NOMO-1 treated with dmso at 0.1 percent for 144 hours (cell line): ENCODE measurements at regions not wholly inside any gene's neighbourhood (a gene's known extent, or its start where the extent isn't known, plus 50 kb on each side); places are given as distances from the start of the nearest gene placed in this dataset.
"Not testable (repeated sequence)": the region's sequence is repeated elsewhere in the genome, so short reads cannot be mapped to it uniquely, and the experiment has no call there.

ENCODE experiments used
- DNase-seq: peaks from one replicate; lab custom pipeline; 2025; ENCODE audit not compliant: unreplicated experiment; lab: John Stamatoyannopoulos, UW

- DNase-seq, result no peak
Observed at GRCh38 chr10:61052469-61053205, 108.7 kb upstream of the RHOBTB1 start.

DNA sequence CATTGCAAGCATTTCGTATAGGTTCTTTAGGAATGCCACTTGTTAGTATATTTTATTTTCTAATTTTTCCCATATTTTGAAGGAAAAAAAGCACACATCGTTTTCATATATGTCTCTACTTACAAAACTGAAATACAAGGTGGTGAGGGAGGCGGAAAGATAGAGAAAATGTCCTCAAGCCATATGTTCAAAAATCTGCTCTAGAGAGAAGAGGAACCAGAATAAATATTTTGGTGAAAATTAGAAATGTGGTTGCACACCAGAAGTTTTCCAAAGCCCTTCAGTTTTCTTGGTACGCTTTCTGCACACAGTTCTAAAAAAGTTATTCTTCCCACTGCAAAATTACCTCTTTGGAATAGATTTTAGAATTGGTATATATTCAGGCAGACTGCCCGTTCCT, 107.4 kb upstream of the RHOBTB1 start:
- DNase-seq, result no peak

DNA sequence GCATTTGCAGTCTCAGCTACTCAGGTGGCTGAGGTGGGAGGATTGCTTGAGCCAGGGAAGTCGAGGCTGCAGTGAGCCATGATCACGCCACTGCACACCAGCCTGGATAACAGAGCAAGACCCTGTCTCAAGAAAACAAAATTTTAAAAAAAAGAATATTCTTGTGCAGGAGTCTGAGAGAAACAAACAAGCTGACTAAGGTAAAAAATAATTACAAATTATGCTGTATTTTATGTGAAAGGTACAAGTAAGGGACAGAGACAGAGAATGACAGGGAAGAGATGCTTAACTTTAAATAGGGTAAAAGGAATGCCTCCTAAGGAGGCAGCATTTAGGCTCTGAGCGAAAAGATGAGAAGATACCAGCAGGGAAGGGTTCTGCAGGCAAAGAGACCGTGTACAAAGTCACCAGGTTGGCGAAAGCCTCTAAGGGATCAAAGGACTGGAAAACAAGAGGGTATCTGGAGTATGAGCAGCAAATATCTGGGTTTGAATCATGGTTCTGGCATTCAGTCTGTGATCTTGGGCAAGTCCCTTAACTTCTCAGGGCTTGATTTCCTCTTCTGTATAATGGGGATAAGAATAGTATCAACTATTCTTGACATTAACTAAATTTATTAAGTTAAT, 106.2 kb upstream of the RHOBTB1 start:
- no peak for DNase-seq

DNA sequence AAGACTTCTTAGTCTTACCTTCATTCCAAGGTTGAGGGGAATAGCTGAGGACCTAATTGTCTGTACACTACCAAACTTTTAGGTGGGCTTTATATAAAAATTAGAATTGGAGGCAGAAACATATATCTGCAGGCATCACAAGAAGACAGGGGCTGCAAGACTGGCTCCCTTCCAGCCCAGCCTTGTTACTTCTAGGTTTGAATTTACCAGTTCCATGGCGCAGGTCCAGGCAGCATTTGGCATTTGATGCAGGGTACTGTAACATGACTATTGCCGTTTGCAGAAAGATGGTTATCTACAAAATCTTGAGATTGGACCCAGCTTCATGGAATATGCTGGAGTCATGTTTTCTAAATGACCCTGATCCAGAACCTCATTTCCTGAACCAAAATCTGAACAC, 105.4 kb upstream of the RHOBTB1 start:
- DNase-seq, result no peak

DNA sequence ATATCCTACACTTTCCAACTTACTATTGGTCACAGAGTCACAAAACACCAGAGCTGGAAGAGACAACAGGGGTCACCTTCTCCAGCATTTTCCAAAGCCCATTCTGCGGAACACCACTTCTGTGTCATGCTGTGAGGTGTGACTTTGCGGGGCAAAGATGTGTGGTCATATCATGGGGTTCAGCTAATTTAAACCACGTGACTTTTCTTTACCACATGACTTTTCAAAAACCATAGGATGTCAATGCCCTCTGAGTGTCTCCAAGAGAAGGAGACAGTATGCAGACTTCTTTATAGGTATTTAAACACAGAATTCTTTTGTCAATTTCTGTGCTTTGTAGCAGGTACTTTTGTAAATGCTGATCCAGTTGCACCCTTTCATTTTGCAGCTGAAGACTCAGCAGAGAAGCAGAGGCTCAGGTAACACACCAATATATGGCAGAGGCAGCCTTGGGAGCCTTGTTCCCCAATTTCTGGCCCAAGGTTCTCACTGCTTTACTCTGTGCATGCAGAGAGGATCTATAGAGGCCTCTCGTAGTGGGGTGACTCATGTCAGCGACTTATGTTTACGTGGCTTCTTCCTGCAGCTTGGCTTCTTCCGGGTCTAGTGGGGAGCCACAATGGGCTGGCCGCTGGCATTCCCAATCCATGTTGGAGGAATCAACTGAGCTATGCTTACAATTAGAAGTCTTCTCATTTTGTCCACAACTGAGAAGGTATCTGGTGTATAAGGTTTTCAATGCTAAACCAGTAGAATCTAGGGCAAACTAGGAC, 104.0 kb upstream of the RHOBTB1 start:
- no peak for DNase-seq

DNA sequence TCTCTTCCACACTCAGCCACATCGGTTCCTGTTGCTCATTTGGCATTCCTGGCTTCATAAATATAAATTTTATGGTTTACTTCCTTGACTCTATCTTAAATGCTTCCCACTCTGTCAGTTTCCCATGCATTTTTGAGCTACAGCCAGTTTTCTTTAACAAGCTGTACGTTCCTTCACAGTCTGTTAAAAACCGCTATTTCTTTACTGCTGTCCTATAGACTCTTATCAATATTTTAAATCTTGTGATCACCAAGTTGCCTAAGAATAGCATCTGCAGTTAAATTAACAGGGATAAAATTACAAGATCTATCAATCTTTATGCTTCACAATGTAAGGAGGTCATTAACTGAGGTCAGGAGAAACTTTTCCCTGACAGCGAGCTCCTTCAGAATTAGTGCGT, 103.1 kb upstream of the RHOBTB1 start:
- no peak for DNase-seq

DNA sequence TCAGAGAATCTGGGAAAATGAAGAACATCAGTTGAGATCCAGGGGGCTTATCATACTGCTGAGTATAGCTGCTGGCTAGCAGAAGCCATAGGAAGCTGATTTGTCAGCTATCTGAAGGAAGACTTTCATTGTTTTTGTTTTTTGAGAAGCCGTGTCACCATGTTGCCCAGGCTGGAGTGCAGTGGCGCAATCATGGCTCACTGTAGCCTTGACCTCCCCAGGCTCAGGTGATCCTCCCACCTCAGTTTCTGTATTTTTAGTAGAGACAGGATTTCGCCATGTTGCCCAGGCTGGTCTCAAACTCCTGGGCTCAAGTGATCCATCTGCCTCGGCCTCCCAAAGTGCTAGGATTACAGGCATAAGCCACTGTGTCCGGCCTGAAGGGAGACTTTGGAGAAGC, 101.5 kb upstream of the RHOBTB1 start:
- not testable (repeated sequence) for DNase-seq

- no peak for DNase-seq
Observed at GRCh38 chr10:61042533-61042932, 98.5 kb upstream of the RHOBTB1 start.

GRCh38 chr10:61040399-61041016, 96.5 kb upstream of the RHOBTB1 start:
- DNase-seq, result no peak

DNA sequence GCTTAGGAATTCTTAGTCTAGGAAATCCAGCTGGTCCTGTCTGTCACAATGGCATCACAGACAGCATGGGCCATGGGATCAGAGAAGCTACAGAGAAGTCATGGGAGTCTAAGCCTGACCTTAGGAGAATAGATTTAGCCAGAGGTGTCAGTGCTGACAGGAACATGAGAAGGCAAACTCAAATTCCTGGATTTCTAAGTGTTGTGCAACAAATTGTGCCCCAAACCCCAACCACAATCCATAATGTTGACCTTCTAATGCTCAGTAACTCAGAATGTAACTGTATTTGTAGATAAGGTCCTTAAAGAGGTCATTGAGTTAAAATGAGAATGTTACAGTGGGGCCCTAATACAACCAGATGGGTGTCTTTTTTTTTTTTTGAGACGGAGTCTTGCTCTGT, 95.9 kb upstream of the RHOBTB1 start:
- no peak for DNase-seq

GRCh38 chr10:61037261-61037830, 93.4 kb upstream of the RHOBTB1 start:
- DNase-seq, result not testable (repeated sequence)

DNA sequence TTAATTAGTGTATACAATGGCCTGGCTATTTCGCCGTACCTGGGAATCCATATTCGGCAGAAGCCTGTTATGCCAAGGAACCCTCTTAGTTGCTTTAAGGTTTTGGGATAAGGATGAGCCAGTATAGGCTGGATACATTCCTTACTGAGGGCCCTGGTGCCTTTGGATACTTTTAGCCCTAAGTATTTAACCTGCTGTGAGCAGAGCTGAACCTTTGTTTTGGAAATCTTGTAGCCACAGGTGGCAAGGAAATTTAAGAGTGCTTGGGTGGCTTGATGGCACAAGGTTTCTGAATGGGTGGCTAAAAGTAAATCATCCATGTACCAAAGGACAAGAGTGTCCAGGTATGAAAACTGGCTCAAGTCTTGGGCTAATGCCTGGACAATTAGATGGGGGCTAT, 92.2 kb upstream of the RHOBTB1 start:
- DNase-seq, result not testable (repeated sequence)

GRCh38 chr10:61031341-61031740, 87.4 kb upstream of the RHOBTB1 start:
- no peak for DNase-seq

DNA sequence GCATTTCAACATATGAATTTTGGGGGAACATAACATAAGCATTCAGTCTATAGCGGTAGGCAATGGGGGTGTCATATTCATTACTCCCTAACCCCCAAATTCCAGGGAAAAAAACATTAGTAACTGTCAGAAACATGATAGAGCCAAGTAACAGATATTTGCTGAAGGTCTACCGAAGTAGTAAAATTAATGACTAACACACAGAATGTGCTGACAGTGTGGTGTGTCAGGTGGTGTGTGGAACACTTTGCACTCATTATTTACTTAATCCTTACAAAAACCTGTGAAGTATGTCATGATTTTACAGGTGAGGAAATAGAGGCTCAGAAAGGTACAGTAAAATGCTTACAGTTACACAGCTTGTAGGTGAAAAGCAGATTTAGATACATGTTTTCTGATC, 85.4 kb upstream of the RHOBTB1 start:
- no peak for DNase-seq

- DNase-seq, result no peak
Observed at GRCh38 chr10:61028861-61029361, 84.9 kb upstream of the RHOBTB1 start.

DNA sequence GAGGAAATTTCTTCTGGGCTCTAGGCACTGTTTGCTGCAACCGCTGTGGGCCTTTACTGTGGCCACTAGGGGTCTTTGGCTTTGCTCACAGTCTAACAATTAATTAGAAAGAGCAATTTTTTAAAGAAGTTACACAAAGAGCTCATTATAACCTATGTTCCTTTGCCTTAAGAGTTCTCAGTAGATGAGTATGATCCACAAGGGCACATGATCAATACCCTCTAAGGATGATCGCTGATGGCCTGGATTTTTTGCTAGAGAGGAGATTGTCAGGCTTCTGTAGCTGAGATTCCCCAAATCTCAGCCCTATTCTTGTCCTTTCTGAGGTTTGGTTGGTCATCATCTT, 80.8 kb upstream of the RHOBTB1 start:
- no peak for DNase-seq

- no peak for DNase-seq
Observed at GRCh38 chr10:61024151-61024855, 80.3 kb upstream of the RHOBTB1 start.

- no peak for DNase-seq
Observed at GRCh38 chr10:61023053-61023452, 79.1 kb upstream of the RHOBTB1 start.

DNA sequence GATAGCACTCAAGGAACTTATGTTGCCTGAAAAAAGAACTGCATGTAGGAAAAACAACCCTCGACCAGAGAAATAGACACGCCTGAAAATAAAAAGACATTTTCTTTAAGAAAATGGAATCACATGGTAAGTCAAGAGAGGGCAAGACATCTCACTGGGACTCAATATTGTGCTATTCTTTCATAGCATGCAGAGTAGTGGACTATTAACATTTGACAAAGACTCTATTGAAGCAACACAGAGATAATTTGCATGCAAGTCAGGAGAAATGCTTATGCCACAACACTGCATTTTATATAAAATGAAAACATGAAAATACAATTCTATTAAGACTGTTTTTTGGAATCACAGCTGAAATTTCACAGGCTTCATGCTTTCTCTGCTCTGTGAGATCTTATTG, 77.9 kb upstream of the RHOBTB1 start:
- no peak for DNase-seq

GRCh38 chr10:61020420-61021158, 76.6 kb upstream of the RHOBTB1 start:
- no peak for DNase-seq
